DOHH2 (cell line): ENCODE measurements at regions not wholly inside any gene's neighbourhood (a gene's known extent, or its start where the extent isn't known, plus 50 kb on each side); places are given as distances from the start of the nearest gene placed in this dataset.

Source experiments
- CTCF ChIP-seq: fragments of 200-600 bp; sonication (generic); IDR thresholded peaks from one replicate; pipeline ENCODE4 v1.5.1; 2014; ENCODE audit warnings: antibody characterized with exemption, mild to moderate bottlenecking, low read depth, low read length; ENCODE audit not compliant: poor library complexity, severe bottlenecking
- EZH2phosphoT487 ChIP-seq: fragments of 200-600 bp; sonication (generic); IDR thresholded peaks from 2 replicates; pipeline ENCODE4 v1.6.1; 2017; ENCODE audit warnings: borderline replicate concordance, mild to moderate bottlenecking, antibody characterized with exemption, low read length, moderate library complexity, mixed read lengths

GRCh38 chr10:107517811-107518210 lies 353.3 kb upstream of the SORCS1 start:
- TF ChIP-seq CTCF (no peak), EZH2phosphoT487 (no peak)
